Daoy (cell line): ENCODE measurements at regions not wholly inside any gene's neighbourhood (a gene's known extent, or its start where the extent isn't known, plus 50 kb on each side); places are given as distances from the start of the nearest gene placed in this dataset.

Experiments used
- DNase-seq: peaks from one replicate; pipeline ENCODE4 v3.0.0-alpha.2; 2015; ENCODE audit warnings: low read depth

GRCh38 chr16:52235186-52235585 lies 311.8 kb downstream of the TOX3 start:
- DNase-seq, result no peak

GRCh38 chr16:52234626-52235025 lies 312.3 kb downstream of the TOX3 start:
- DNase-seq, result no peak

- DNase-seq, result no peak
Measured at GRCh38 chr16:52229471-52229870, 317.5 kb downstream of the TOX3 start.

- DNase-seq, result no peak
Measured at GRCh38 chr16:52227851-52228250, 319.1 kb downstream of the TOX3 start.

GRCh38 chr16:52212841-52213240 lies 334.1 kb downstream of the TOX3 start:
- DNase-seq, result no peak

- DNase-seq, result no peak
Measured at GRCh38 chr16:52209227-52209626, 337.7 kb downstream of the TOX3 start.

- no peak for DNase-seq
Measured at GRCh38 chr16:52203096-52203495, 343.8 kb downstream of the TOX3 start.

GRCh38 chr16:52193441-52193840 lies 353.5 kb downstream of the TOX3 start:
- no peak for DNase-seq

GRCh38 chr16:52191531-52192134 lies 355.3 kb downstream of the TOX3 start:
- DNase-seq, result peak; percentile 22

- no peak for DNase-seq
Measured at GRCh38 chr16:52184336-52184735, 362.6 kb downstream of the TOX3 start.

GRCh38 chr16:52182840-52183239 lies 364.1 kb downstream of the TOX3 start:
- no peak for DNase-seq

- no peak for DNase-seq
Measured at GRCh38 chr16:52174168-52174567, 372.8 kb downstream of the TOX3 start.

GRCh38 chr16:52171481-52171880 lies 375.5 kb downstream of the TOX3 start:
- no peak for DNase-seq

GRCh38 chr16:52167328-52167727 lies 379.6 kb downstream of the TOX3 start:
- DNase-seq, result no peak

GRCh38 chr16:52165961-52166360 lies 381.0 kb downstream of the TOX3 start:
- DNase-seq, result no peak

- DNase-seq, result no peak
Measured at GRCh38 chr16:52149003-52149402, 397.9 kb downstream of the TOX3 start.

GRCh38 chr16:52141871-52142270 lies 405.1 kb downstream of the TOX3 start:
- DNase-seq, result no peak

- DNase-seq, result no peak
Measured at GRCh38 chr16:52128361-52128760, 418.6 kb downstream of the TOX3 start.

- DNase-seq, result no peak
Measured at GRCh38 chr16:52123842-52124241, 423.1 kb downstream of the TOX3 start.

- no peak for DNase-seq
Measured at GRCh38 chr16:52123061-52123839, 423.7 kb downstream of the TOX3 start.

GRCh38 chr16:52117171-52117570 lies 429.8 kb downstream of the TOX3 start:
- DNase-seq, result no peak

GRCh38 chr16:52114379-52114778 lies 432.6 kb downstream of the TOX3 start:
- no peak for DNase-seq

- DNase-seq, result no peak
Measured at GRCh38 chr16:52113533-52114183, 433.3 kb downstream of the TOX3 start.
